GM12872 (cell line): ENCODE measurements at regions not wholly inside any gene's neighbourhood (a gene's known extent, or its start where the extent isn't known, plus 50 kb on each side); places are given as distances from the start of the nearest gene placed in this dataset.

Experiments used
- TF ChIP-seq, protein P1 (sequence below): IDR thresholded peaks from 3 replicates; pipeline ENCODE4 v1.5.1; 2011; ENCODE audit warnings: low read depth, mild to moderate bottlenecking, low read length, moderate library complexity; ENCODE audit not compliant: insufficient read depth

DNA sequence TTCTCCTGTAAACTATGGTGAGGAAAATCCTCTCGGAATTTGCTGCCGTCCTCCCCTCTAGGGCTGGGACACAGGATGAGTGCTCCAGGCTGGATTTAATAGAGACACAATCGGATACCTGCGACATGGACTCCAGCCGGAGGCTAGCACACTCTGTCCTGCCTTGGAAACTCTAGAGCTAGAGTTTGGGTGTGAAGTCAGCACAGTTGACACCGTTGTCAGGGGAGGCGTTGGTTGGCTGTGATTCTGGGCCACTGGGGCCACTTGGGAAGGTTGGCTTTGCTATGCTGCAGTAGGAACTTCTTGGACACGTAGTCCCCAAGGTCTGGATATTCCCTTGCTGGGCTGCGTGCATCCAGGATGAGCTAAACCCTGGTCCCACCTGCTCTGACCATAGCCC is 169.4 kb downstream of the NRN1 start:
- TF ChIP-seq, protein P1, sequence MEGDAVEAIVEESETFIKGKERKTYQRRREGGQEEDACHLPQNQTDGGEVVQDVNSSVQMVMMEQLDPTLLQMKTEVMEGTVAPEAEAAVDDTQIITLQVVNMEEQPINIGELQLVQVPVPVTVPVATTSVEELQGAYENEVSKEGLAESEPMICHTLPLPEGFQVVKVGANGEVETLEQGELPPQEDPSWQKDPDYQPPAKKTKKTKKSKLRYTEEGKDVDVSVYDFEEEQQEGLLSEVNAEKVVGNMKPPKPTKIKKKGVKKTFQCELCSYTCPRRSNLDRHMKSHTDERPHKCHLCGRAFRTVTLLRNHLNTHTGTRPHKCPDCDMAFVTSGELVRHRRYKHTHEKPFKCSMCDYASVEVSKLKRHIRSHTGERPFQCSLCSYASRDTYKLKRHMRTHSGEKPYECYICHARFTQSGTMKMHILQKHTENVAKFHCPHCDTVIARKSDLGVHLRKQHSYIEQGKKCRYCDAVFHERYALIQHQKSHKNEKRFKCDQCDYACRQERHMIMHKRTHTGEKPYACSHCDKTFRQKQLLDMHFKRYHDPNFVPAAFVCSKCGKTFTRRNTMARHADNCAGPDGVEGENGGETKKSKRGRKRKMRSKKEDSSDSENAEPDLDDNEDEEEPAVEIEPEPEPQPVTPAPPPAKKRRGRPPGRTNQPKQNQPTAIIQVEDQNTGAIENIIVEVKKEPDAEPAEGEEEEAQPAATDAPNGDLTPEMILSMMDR: no peak

DNA sequence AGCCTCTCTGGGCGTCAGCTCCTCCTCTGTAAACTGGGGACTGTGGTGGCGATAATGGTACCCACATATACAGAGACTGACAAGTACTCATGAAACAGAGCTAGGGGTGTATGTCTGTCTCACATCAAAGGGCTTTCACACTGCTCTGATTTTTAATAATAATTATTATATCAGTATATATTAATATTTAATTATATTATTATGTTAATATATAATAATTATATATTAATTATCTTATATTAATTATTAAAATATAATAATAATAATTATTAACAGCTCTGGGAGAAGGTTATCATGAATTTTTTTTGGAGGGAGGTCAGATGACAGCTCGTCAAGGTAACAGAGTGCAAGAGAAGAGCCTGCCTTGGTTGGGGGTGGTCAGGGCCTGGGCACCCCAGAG is 173.6 kb downstream of the NRN1 start:
- TF ChIP-seq, protein P1: no peak

DNA sequence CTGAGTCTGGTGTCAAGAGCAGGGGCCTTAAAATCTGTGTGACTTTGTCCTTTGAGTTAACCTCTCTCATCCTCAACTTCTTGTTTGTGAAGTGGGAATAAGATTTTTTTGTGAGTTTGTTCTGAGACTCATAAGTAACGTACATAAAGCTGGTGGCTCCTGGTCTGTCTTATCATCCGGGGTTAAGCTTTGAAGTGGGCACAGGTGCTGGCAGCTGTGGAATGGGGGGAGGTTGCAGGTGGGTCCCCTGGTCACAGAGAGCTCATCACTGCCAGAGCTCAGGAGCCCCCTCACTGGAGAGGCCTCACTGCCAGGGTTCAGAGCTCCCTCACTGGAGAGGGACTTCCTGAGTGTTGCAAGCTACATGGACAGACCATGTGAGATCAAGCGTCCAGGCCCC is 174.1 kb downstream of the NRN1 start:
- TF ChIP-seq, protein P1: no peak

DNA sequence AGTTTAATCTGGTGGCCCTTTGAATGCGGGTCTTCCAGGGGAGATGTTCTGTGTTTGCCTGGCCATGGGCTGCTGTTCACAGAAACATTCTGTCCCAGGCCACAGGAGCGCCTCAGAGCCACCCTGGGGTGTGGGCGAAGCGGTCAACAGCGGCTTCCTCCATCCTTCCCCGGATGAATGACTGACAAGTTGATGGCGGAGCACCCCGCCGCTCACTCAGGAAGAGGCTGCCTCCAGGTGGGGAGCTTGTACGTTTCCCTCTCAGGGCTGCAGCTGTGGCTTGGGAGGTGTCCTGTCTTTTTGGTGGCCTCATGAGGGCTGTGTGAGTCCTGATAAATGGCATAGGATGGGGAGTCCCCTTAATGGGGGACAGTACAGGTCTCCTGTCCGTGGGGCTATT is 178.4 kb downstream of the NRN1 start:
- TF ChIP-seq, protein P1: no peak

DNA sequence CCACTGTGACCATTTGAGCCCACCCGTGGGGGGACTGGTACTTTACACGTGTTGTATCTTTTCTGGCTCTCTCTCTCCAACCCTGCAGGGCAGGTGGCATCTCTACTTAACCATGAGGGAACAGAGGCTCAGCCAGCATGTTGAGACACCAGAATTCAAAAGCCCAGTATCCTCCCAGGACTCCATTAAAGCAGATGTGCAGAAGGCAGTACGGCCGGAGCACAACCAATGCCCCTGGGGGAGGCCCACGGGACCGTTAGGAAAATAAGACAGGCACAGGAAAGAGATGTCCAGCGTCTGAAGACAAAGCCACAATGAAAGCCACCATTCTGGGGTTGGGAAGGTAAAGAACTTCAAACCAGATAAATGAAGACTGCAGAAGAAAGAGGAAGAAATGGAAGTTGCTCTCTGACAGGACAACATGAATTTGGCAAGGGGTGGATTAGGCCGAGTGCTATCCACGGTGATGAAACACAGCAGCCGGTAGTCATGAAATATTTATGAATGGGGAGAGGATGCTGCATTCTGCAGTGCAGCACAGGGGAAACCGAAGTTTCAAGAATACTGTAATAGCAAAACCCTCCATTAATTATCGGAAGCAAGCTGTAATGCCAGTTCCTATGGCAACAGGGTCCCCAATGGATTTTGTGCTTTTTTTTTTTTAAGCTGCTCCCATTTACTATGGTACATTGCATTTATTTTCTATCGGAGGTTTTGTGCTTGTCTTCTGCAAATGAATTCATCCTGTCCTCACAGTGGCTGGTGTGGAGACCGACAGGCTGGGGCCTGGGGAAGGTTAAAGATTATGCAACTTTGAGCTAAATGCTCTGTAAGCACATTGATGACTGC is 179.4 kb downstream of the NRN1 start:
- TF ChIP-seq, protein P1: no peak
